ENCODE measurements at regions not wholly inside any gene's neighbourhood (a gene's known extent, or its start where the extent isn't known, plus 50 kb on each side); places are given as distances from the start of the nearest gene placed in this dataset.

DNA sequence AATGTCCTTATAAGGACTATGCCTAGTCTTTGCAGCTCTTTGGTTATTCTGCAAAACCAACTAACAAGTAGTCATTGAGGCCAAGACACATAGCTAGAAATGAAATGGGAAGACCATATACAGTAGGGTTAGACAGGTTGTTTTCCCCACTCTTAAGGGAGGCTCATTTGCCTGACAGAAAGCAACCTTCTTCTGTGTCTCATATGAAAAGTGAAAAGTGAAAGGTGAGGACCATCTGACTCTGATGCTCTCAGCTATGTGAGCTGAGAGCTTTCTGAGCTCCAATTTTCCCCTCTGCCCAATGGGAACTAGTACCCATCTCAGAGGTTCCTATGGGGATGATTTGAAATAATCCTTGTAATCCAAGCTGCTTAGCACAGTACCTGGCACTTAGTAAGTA lies 142.0 kb upstream of the BDNF start:
- Histone ChIP-seq H4K20me1 (replicated peaks; ENCODE audit: insufficient read depth) (no peaks in the 10 kb centered on the region), H3K36me3 (ENCODE audit: insufficient read depth) (no peaks in the 10 kb centered on the region), H3F3A (replicated peaks; ENCODE audit: low read depth) (no peaks in the 10 kb centered on the region), H3K27ac (ENCODE audit: low read depth) (no peak overlapping the region), H3K79me2 (replicated peaks; ENCODE audit: insufficient read depth) (no peaks in the 10 kb centered on the region), H3K27me3 (ENCODE audit: insufficient read depth) (no peaks in the 10 kb centered on the region), H3K4me1 (ENCODE audit: insufficient read depth) (no peaks in the 10 kb centered on the region), H2AFZ (no peak overlapping the region), H3K4me3 (no peak overlapping the region), H3K4me2 (no peak overlapping the region), H3K9me2 (ENCODE audit: insufficient read depth) (peaks cover 12% of the 10 kb centered on the region; the same call in 1 of the 2 replicates)
- H3K9me3 Mint-ChIP-seq: no peaks in the 10 kb centered on the region; the same call in 2 of the 3 replicates
- H3K4me1 Mint-ChIP-seq: no peaks in the 10 kb centered on the region
- no peak for DNase-seq (ENCODE audit: low spot score)
- no peak overlapping the region for H3K27ac Mint-ChIP-seq
- H3K36me3 Mint-ChIP-seq (ENCODE audit: low read depth): no peaks in the 10 kb centered on the region
- H3K27me3 Mint-ChIP-seq (ENCODE audit: insufficient read depth, low read depth, poor library complexity): no peaks in the 10 kb centered on the region
- no peak overlapping the region for H3K4me3 Mint-ChIP-seq
- no peak for ATAC-seq
- no peak for TF ChIP-seq EZH2 (IDR thresholded peaks at IDR 0.05; ENCODE audit: low read depth, unreplicated experiment)
- TF ChIP-seq POLR2AphosphoS5 (IDR thresholded peaks at IDR 0.05; ENCODE audit: low read depth): no peak
- TF ChIP-seq NANOG (IDR thresholded peaks at IDR 0.05; ENCODE audit: borderline replicate concordance): no peak
- TF ChIP-seq CREB1 (CRISPR knock-in tag; IDR thresholded peaks at IDR 0.05; ENCODE audit: low read depth): no peak
- TF ChIP-seq ETS1 (IDR thresholded peaks at IDR 0.05): no peak
- TF ChIP-seq EZH2phosphoT487 (IDR thresholded peaks at IDR 0.05; ENCODE audit: unreplicated experiment): no peak
- TF ChIP-seq, protein P1, sequence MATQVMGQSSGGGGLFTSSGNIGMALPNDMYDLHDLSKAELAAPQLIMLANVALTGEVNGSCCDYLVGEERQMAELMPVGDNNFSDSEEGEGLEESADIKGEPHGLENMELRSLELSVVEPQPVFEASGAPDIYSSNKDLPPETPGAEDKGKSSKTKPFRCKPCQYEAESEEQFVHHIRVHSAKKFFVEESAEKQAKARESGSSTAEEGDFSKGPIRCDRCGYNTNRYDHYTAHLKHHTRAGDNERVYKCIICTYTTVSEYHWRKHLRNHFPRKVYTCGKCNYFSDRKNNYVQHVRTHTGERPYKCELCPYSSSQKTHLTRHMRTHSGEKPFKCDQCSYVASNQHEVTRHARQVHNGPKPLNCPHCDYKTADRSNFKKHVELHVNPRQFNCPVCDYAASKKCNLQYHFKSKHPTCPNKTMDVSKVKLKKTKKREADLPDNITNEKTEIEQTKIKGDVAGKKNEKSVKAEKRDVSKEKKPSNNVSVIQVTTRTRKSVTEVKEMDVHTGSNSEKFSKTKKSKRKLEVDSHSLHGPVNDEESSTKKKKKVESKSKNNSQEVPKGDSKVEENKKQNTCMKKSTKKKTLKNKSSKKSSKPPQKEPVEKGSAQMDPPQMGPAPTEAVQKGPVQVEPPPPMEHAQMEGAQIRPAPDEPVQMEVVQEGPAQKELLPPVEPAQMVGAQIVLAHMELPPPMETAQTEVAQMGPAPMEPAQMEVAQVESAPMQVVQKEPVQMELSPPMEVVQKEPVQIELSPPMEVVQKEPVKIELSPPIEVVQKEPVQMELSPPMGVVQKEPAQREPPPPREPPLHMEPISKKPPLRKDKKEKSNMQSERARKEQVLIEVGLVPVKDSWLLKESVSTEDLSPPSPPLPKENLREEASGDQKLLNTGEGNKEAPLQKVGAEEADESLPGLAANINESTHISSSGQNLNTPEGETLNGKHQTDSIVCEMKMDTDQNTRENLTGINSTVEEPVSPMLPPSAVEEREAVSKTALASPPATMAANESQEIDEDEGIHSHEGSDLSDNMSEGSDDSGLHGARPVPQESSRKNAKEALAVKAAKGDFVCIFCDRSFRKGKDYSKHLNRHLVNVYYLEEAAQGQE (IDR thresholded peaks at IDR 0.05; ENCODE audit: unreplicated experiment): no peak
- TF ChIP-seq JUNB (IDR thresholded peaks at IDR 0.05; ENCODE audit: unreplicated experiment): no peak

DNA sequence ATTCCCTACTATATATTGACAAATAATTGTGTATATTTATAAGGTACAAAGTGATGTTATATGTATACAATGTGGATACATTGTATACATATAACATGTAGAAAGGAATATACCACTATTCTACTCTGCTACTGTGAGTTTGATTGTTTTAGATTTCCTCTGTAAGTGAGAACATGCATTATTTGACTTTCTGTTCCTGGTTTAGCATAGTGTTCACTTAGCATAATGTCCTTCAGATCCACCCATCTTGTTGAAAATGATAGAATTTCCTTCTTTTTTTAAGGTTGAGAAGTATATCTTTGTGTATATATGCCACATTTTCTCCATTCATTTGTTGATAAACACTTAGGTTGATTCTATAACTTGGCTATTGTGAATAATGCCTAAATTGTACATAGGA lies 140.8 kb upstream of the BDNF start:
- Histone ChIP-seq H3F3A (replicated peaks; ENCODE audit: low read depth) (no peaks in the 10 kb centered on the region), H4K20me1 (replicated peaks; ENCODE audit: insufficient read depth) (no peaks in the 10 kb centered on the region), H3K4me2 (no peak overlapping the region), H2AFZ (no peak overlapping the region), H3K4me3 (no peak overlapping the region), H3K79me2 (replicated peaks; ENCODE audit: insufficient read depth) (no peaks in the 10 kb centered on the region), H3K27me3 (ENCODE audit: insufficient read depth) (no peaks in the 10 kb centered on the region), H3K36me3 (ENCODE audit: insufficient read depth) (no peaks in the 10 kb centered on the region), H3K27ac (ENCODE audit: low read depth) (no peak overlapping the region), H3K4me1 (ENCODE audit: insufficient read depth) (no peaks in the 10 kb centered on the region), H3K9me2 (ENCODE audit: insufficient read depth) (peaks cover 12% of the 10 kb centered on the region; the same call in 1 of the 2 replicates)
- H3K9me3 Mint-ChIP-seq: no peaks in the 10 kb centered on the region; the same call in 2 of the 3 replicates
- no peaks in the 10 kb centered on the region for H3K36me3 Mint-ChIP-seq (ENCODE audit: low read depth)
- H3K27me3 Mint-ChIP-seq (ENCODE audit: insufficient read depth, low read depth, poor library complexity): no peaks in the 10 kb centered on the region
- H3K27ac Mint-ChIP-seq: no peak overlapping the region
- DNase-seq (ENCODE audit: low spot score) (no peak), ATAC-seq (no peak)
- H3K4me1 Mint-ChIP-seq: no peaks in the 10 kb centered on the region
- no peak overlapping the region for H3K4me3 Mint-ChIP-seq
- no peak for TF ChIP-seq ZNF462 (CRISPR knock-in tag; IDR thresholded peaks at IDR 0.05)
